A549 (cell line): ENCODE measurements at regions not wholly inside any gene's neighbourhood (a gene's known extent, or its start where the extent isn't known, plus 50 kb on each side); places are given as distances from the start of the nearest gene placed in this dataset.

Experiments used
- ATAC-seq, 2 experiments: fragments of 200-7000 bp in 1 of 2; fragments of >200 bp in 1 of 2; cut with Nextera tagmentation in 1 of 2; cut with Tn5 transposase in 1 of 2; 3 replicates each; pipeline versions ENCODE4 v1.8.0 to v1.9.1; 2018 to 2020; ENCODE audit warnings: mild to moderate bottlenecking in 1 of 2, moderate library complexity in 1 of 2
- CTCF ChIA-PET: fragments of 300-600 bp; sonication (Branson Sonifier 250); formaldehyde crosslinking; extraction: SDS; loops from one replicate; lab custom pipeline; 2021; ENCODE audit warnings: antibody characterized with exemption, inconsistent platforms; lab: Yijun Ruan, JAX
- POLR2A ChIA-PET: fragments of 350-600 bp; formaldehyde crosslinking; extraction: SDS; loops from one replicate; lab custom pipeline; 2021; ENCODE audit warnings: antibody characterized with exemption, inconsistent platforms; lab: Yijun Ruan, JAX
- DNase-seq, 2 experiments: peaks; one replicate each; pipeline versions ENCODE4 v3.0.0 to v3.0.0-alpha.2; 2011 to 2016; ENCODE audit warnings: low read depth in 1 of 2, low spot score in 1 of 2
- FAIRE-seq: peaks from 2 replicates; lab custom pipeline; 2011; peaks lifted over from hg19 to GRCh38; lab: Jason Lieb, UNC
- H3K27ac ChIP-seq, 2 experiments: fragments of >200 bp; sonication (Bioruptor Twin); formaldehyde crosslinking; 3 replicates each; pipeline ENCODE4 v1.5.1; 2016 to 2017
- H3K4me1 ChIP-seq: fragments of >200 bp; sonication (Bioruptor Twin); formaldehyde crosslinking; 3 replicates; pipeline ENCODE4 v1.6.1; 2016
- H3K4me2 ChIP-seq: fragments of >200 bp; sonication (Bioruptor Twin); formaldehyde crosslinking; 3 replicates; pipeline ENCODE4 v1.6.1; 2016
- H3K4me3 ChIP-seq: fragments of >200 bp; sonication (Bioruptor Twin); formaldehyde crosslinking; 3 replicates; pipeline ENCODE4 v1.5.1; 2016
- H3K9me3 ChIP-seq: fragments of >200 bp; sonication (Bioruptor Twin); formaldehyde crosslinking; 3 replicates; pipeline ENCODE4 v1.6.1; 2016
- ATOH8 ChIP-seq: fragments of 250-450 bp; sonication (Bioruptor Pico); IDR thresholded peaks from 2 replicates; pipeline ENCODE4 v1.5.0; 2020; ENCODE audit warnings: low read depth, mild to moderate bottlenecking, moderate library complexity
- CBX8 ChIP-seq: fragments of 200-600 bp; sonication (generic); IDR thresholded peaks from 2 replicates; pipeline ENCODE4 v1.6.1; 2016
- CHD2 ChIP-seq: fragments of 150-350 bp; IDR thresholded peaks from 2 replicates; pipeline ENCODE4 v1.6.1; 2014; ENCODE audit warnings: low read length; ENCODE audit not compliant: partially characterized antibody
- CHD4 ChIP-seq: fragments of 200-600 bp; sonication (generic); IDR thresholded peaks from 2 replicates; pipeline ENCODE4 v1.6.1; 2016; ENCODE audit warnings: antibody characterized with exemption, mild to moderate bottlenecking, borderline replicate concordance
- E2F6 ChIP-seq: IDR thresholded peaks from 2 replicates; pipeline ENCODE4 v1.6.1; 2012; ENCODE audit warnings: low read depth, borderline replicate concordance
- EP300 ChIP-seq, 2 experiments: fragments of >200 bp; sonication (Bioruptor Twin); formaldehyde crosslinking; IDR thresholded peaks; 2 replicates in 1 of 2; 3 replicates in 1 of 2; pipeline ENCODE4 v1.6.1; 2016 to 2017
- FOSB ChIP-seq: fragments of 250-450 bp; sonication (Bioruptor Pico); IDR thresholded peaks from 2 replicates; pipeline ENCODE4 v1.5.0; 2020; ENCODE audit warnings: mild to moderate bottlenecking, moderate library complexity
- FOSL2 ChIP-seq, 2 experiments: fragments of 450-650 bp in 1 of 2; fragments of >200 bp in 1 of 2; sonication (Bioruptor Twin) in 1 of 2; formaldehyde crosslinking; IDR thresholded peaks; 2 replicates each; pipeline versions ENCODE4 v1.5.0 to v1.6.1; 2016 to 2020; ENCODE audit warnings: mild to moderate bottlenecking in 1 of 2, moderate library complexity in 1 of 2
- FOXS1 ChIP-seq: fragments of 250-450 bp; sonication (Bioruptor Pico); IDR thresholded peaks from 2 replicates; pipeline ENCODE4 v1.5.0; 2020; ENCODE audit warnings: mild to moderate bottlenecking, moderate library complexity
- HDAC2 ChIP-seq: fragments of 200-600 bp; sonication (generic); IDR thresholded peaks from 2 replicates; pipeline ENCODE4 v1.6.1; 2016
- HES2 ChIP-seq: fragments of >200 bp; sonication (Bioruptor Twin); formaldehyde crosslinking; IDR thresholded peaks from 2 replicates; pipeline ENCODE4 v1.6.1; 2016
- HMGXB4 ChIP-seq: fragments of 250-450 bp; sonication (Bioruptor Pico); IDR thresholded peaks from 2 replicates; pipeline ENCODE4 v1.5.0; 2021; ENCODE audit warnings: mild to moderate bottlenecking, moderate library complexity, borderline replicate concordance
- HOXB13 ChIP-seq: fragments of 250-450 bp; sonication (Bioruptor Pico); IDR thresholded peaks from 2 replicates; pipeline ENCODE4 v1.5.0; 2020; ENCODE audit warnings: low read depth, mild to moderate bottlenecking, moderate library complexity
- HOXB5 ChIP-seq: fragments of 250-450 bp; sonication (Bioruptor Pico); IDR thresholded peaks from 2 replicates; pipeline ENCODE4 v1.5.0; 2020; ENCODE audit warnings: mild to moderate bottlenecking, moderate library complexity
- KDM1A ChIP-seq: fragments of 200-600 bp; sonication (generic); IDR thresholded peaks from 2 replicates; pipeline ENCODE4 v1.6.1; 2016; ENCODE audit warnings: low read depth, mild to moderate bottlenecking
- MAX ChIP-seq: IDR thresholded peaks from 2 replicates; pipeline ENCODE4 v1.6.1; 2012
- MAZ ChIP-seq: fragments of 150-350 bp; IDR thresholded peaks from 2 replicates; pipeline ENCODE4 v1.6.1; 2014; ENCODE audit warnings: antibody characterized with exemption, low read depth, low read length, borderline replicate concordance
- NPAS2 ChIP-seq: fragments of 250-450 bp; sonication (Bioruptor Pico); IDR thresholded peaks from 2 replicates; pipeline ENCODE4 v1.8.0; 2022; ENCODE audit warnings: mild to moderate bottlenecking, moderate library complexity, borderline replicate concordance
- PBX3 ChIP-seq: IDR thresholded peaks from 2 replicates; pipeline ENCODE4 v1.6.1; 2012
- POLR2A ChIP-seq: IDR thresholded peaks from 2 replicates; pipeline ENCODE4 v1.6.1; 2012; ENCODE audit warnings: mild to moderate bottlenecking, low read length
- RAD21 ChIP-seq, 2 experiments: fragments of >200 bp in 1 of 2; sonication (Bioruptor Twin) in 1 of 2; formaldehyde crosslinking in 1 of 2; IDR thresholded peaks in 1 of 2; conservative IDR thresholded peaks in 1 of 2; 2 replicates in 1 of 2; 3 replicates in 1 of 2; pipeline ENCODE4 v1.6.1; 2012 to 2018; ENCODE audit warnings: inconsistent platforms in 1 of 2
- RARB ChIP-seq: fragments of 250-450 bp; sonication (Bioruptor Pico); IDR thresholded peaks from 2 replicates; pipeline ENCODE4 v1.8.0; 2021; ENCODE audit warnings: mild to moderate bottlenecking, moderate library complexity
- RNF2 ChIP-seq: fragments of 200-600 bp; sonication (generic); IDR thresholded peaks from 2 replicates; pipeline ENCODE4 v1.6.1; 2016; ENCODE audit warnings: low read depth, mild to moderate bottlenecking, antibody characterized with exemption, moderate library complexity, borderline replicate concordance
- SREBF2 ChIP-seq: fragments of 450-650 bp; IDR thresholded peaks from 2 replicates; pipeline ENCODE4 v1.6.1; 2014; ENCODE audit warnings: mild to moderate bottlenecking, moderate library complexity
- TFCP2L1 ChIP-seq: fragments of 250-450 bp; sonication (Bioruptor Pico); IDR thresholded peaks from 2 replicates; pipeline ENCODE4 v1.5.0; 2021; ENCODE audit warnings: mild to moderate bottlenecking
- USF2 ChIP-seq: fragments of 450-650 bp; IDR thresholded peaks from 2 replicates; pipeline ENCODE4 v1.6.1; 2014; ENCODE audit warnings: antibody characterized with exemption
- ZFP36 ChIP-seq: fragments of 450-650 bp; IDR thresholded peaks from 2 replicates; pipeline ENCODE4 v1.6.1; 2014; ENCODE audit warnings: borderline replicate concordance; ENCODE audit not compliant: partially characterized antibody
- ZNF302 ChIP-seq: fragments of 250-450 bp; sonication (Bioruptor Pico); IDR thresholded peaks from 2 replicates; pipeline ENCODE4 v1.9.0; 2021; ENCODE audit warnings: inconsistent platforms, mild to moderate bottlenecking, moderate library complexity
- ZSCAN20 ChIP-seq: fragments of 250-450 bp; sonication (Bioruptor Pico); IDR thresholded peaks from 2 replicates; pipeline ENCODE4 v1.8.0; 2022; ENCODE audit warnings: mild to moderate bottlenecking, moderate library complexity
- WGBS: methylation state at CpG from one replicate; pipeline ENCODE4 v1.1.6; 2017; ENCODE audit errors: missing lambda C conversion rate; 5-methylcytosine and 5-hydroxymethylcytosine counted together

GRCh38 chr2:128789776-128790455, 471.2 kb upstream of the HS6ST1 start:
- Histone ChIP-seq H3K4me1 (no peaks in the 10 kb centered on the region), H3K4me3 (no peak overlapping the region), H3K9me3 (no peaks in the 10 kb centered on the region), H3K4me2 (no peak overlapping the region), H3K27ac (no peak overlapping the region)
- DNase-seq (no peak), ATAC-seq (no peak), FAIRE-seq (no peak)
- WGBS: 54% methylated on average over 20 of the region's 21 CpGs
- POLR2A ChIA-PET: no interaction called here
- TF ChIP-seq ZNF302 (CRISPR knock-in tag): no peak
- TF ChIP-seq HDAC2: no peak
- no peak for TF ChIP-seq NPAS2 (CRISPR knock-in tag)
- no peak for TF ChIP-seq HOXB13
- TF ChIP-seq ZFP36: no peak
- no peak for TF ChIP-seq POLR2A
- TF ChIP-seq RAD21 (conservative IDR thresholded peaks at IDR 0.05 in 1 of 2, IDR thresholded peaks at IDR 0.05 in 1 of 2): no peak
- TF ChIP-seq CBX8: no peak
- no peak for TF ChIP-seq FOSL2 (IDR thresholded peaks at IDR 0.05)
- no peak for TF ChIP-seq FOSL2 (CRISPR knock-in tag; IDR thresholded peaks at IDR 0.05)
- no peak for TF ChIP-seq SREBF2
- TF ChIP-seq CHD2: no peak
- TF ChIP-seq TFCP2L1 (CRISPR knock-in tag): no peak
- TF ChIP-seq E2F6: no peak
- no peak for TF ChIP-seq KDM1A
- no peak for TF ChIP-seq MAZ
- no peak for TF ChIP-seq USF2
- no peak for TF ChIP-seq HMGXB4 (CRISPR knock-in tag)
- no peak for TF ChIP-seq MAX
- TF ChIP-seq FOXS1 (CRISPR knock-in tag): no peak
- TF ChIP-seq CHD4: no peak
- CTCF ChIA-PET: no interaction called here

- H3K4me2 ChIP-seq: no peak overlapping the region
- H3K4me3 ChIP-seq: no peak overlapping the region
- POLR2A ChIA-PET: no interaction called here
- no peak for TF ChIP-seq RNF2
- TF ChIP-seq ATOH8 (CRISPR knock-in tag): no peak
- TF ChIP-seq FOSB (CRISPR knock-in tag): no peak
- TF ChIP-seq RARB: no peak
- no peak for TF ChIP-seq CHD2
- TF ChIP-seq HES2: no peak
- no peak for TF ChIP-seq HOXB13
- no peak for TF ChIP-seq PBX3
- no peak for TF ChIP-seq HOXB5
- TF ChIP-seq EP300 (IDR thresholded peaks at IDR 0.05): no peak
- TF ChIP-seq ZSCAN20 (CRISPR knock-in tag): no peak
- WGBS: 42% methylated on average over 14 of the region's 14 CpGs
- no peak for ATAC-seq
- CTCF ChIA-PET: no interaction called here
- H3K9me3 ChIP-seq: no peaks in the 10 kb centered on the region
- no peak for FAIRE-seq
- no peaks in the 10 kb centered on the region for H3K4me1 ChIP-seq
- DNase-seq: no peak
- no peak overlapping the region for H3K27ac ChIP-seq
Measured at GRCh38 chr2:128790541-128791001, 471.9 kb upstream of the HS6ST1 start.
